SW480 (cell line): ENCODE measurements at regions not wholly inside any gene's neighbourhood (a gene's known extent, or its start where the extent isn't known, plus 50 kb on each side); places are given as distances from the start of the nearest gene placed in this dataset.

Experiments
- DNase-seq: peaks from one replicate; pipeline ENCODE4 v3.0.0-alpha.2; 2016; ENCODE audit warnings: low spot score

GRCh38 chr1:207971331-207972219 lies 60.6 kb upstream of the CD34 start:
- no peak for DNase-seq

GRCh38 chr1:207970329-207971233 lies 59.7 kb upstream of the CD34 start:
- DNase-seq, result no peak

GRCh38 chr1:207969528-207969927 lies 58.6 kb upstream of the CD34 start:
- DNase-seq, result no peak

GRCh38 chr1:207968521-207969009 lies 57.6 kb upstream of the CD34 start:
- DNase-seq, result no peak

GRCh38 chr1:207967703-207968102 lies 56.8 kb upstream of the CD34 start:
- no peak for DNase-seq

- DNase-seq, result no peak
Measured at GRCh38 chr1:207966521-207966920, 55.6 kb upstream of the CD34 start.

- peak; percentile 6 for DNase-seq
Measured at GRCh38 chr1:207965392-207966387, 54.8 kb upstream of the CD34 start.

- no peak for DNase-seq
Measured at GRCh38 chr1:207964195-207964966, 53.5 kb upstream of the CD34 start.

- peak; percentile 57 for DNase-seq
Measured at GRCh38 chr1:207963427-207964194, 52.7 kb upstream of the CD34 start.

GRCh38 chr1:207962716-207963426 lies 51.9 kb upstream of the CD34 start:
- no peak for DNase-seq
